HCT116 (cell line): ENCODE measurements at regions not wholly inside any gene's neighbourhood (a gene's known extent, or its start where the extent isn't known, plus 50 kb on each side); places are given as distances from the start of the nearest gene placed in this dataset.

Experiments
- ATAC-seq: fragments of 200-7000 bp; cut with Tn5 transposase; 2 replicates; pipeline ENCODE4 v1.9.1; 2020; ENCODE audit warnings: mild to moderate bottlenecking, moderate library complexity
- BruUV-seq: library from RNA; stranded (reverse); fragments of 400-500 nt; replicated peaks from 2 replicates; lab custom pipeline; 2021; lab: Mats Ljungman, UMichigan
- CTCF ChIA-PET: fragments of 300-600 bp; sonication (Branson Sonifier 250); formaldehyde crosslinking; loops from one replicate; lab custom pipeline; 2021; ENCODE audit warnings: antibody characterized with exemption; lab: Charles Lee
- POLR2A ChIA-PET: fragments of 300-600, 350-600 bp; sonication (Branson Sonifier 250); formaldehyde crosslinking; loops from one replicate; lab custom pipeline; 2021; ENCODE audit warnings: antibody characterized with exemption; lab: Charles Lee
- RAD21 ChIA-PET, 2 experiments: fragments of 300-600 bp; sonication (Branson Sonifier 250); formaldehyde crosslinking; loops; one replicate each; lab custom pipeline; 2023; ENCODE audit warnings: low total read pairs in 2 of 2; ENCODE audit not compliant: uncharacterized antibody in 2 of 2, unreplicated experiment in 2 of 2, low non-redundant PET in 1 of 2; lab: Charles Lee
- DNase-seq: peaks from one replicate; pipeline ENCODE4 v3.0.0-alpha.2; 2010; ENCODE audit warnings: low read depth, low spot score
- H2AFZ ChIP-seq: fragments of 200-600 bp; shearing (Covaris generic), sonication (generic); 2 replicates; pipeline ENCODE4 v1.6.1; 2017; ENCODE audit warnings: low read depth, mixed run types, mixed read lengths, antibody characterized with exemption, low read length; ENCODE audit not compliant: poor library complexity, severe bottlenecking
- H3K27ac ChIP-seq: 2 replicates; pipeline ENCODE4 v1.5.1; 2012; ENCODE audit warnings: low read depth, low read length
- H3K27me3 ChIP-seq: fragments of 200-600 bp; sonication (generic); 2 replicates; pipeline ENCODE4 v1.6.1; 2016; ENCODE audit warnings: mixed run types, low read length, mixed read lengths; ENCODE audit not compliant: insufficient read depth
- H3K36me3 ChIP-seq, 2 experiments: fragments of 200-500 bp in 1 of 2; fragments of 200-600 bp in 1 of 2; sonication (Bioruptor generic) in 1 of 2; sonication (generic) in 1 of 2; 2 replicates each; pipeline versions ENCODE4 v1.5.1 to v1.6.1; 2014 to 2016; ENCODE audit warnings: low read length in 2 of 2, inconsistent platforms in 1 of 2, mixed read lengths in 1 of 2, mixed run types in 1 of 2; ENCODE audit not compliant: insufficient read depth in 2 of 2, control insufficient read depth in 1 of 2
- H3K4me1 ChIP-seq, 2 experiments: fragments of 200-600 bp in 1 of 2; sonication (generic) in 1 of 2; 2 replicates each; pipeline versions ENCODE4 v1.5.1 to v1.6.1; 2012 to 2017; ENCODE audit warnings: low read length in 2 of 2, inconsistent platforms in 1 of 2, mild to moderate bottlenecking in 1 of 2, mixed read lengths in 1 of 2, mixed run types in 1 of 2, moderate library complexity in 1 of 2; ENCODE audit not compliant: insufficient read depth in 2 of 2, control insufficient read depth in 1 of 2
- H3K4me2 ChIP-seq: fragments of 200-600 bp; sonication (generic); 2 replicates; pipeline ENCODE4 v1.6.1; 2017; ENCODE audit warnings: mixed run types, low read length, mixed read lengths
- H3K4me3 ChIP-seq, 2 experiments: fragments of 200-600 bp in 1 of 2; sonication (generic) in 1 of 2; replicated peaks in 1 of 2; 2 replicates each; pipeline ENCODE4 v1.5.1; 2011 to 2016; ENCODE audit warnings: low read length in 2 of 2, control low read depth in 1 of 2, low read depth in 1 of 2, mild to moderate bottlenecking in 1 of 2, mixed read lengths in 1 of 2, mixed run types in 1 of 2
- H3K79me2 ChIP-seq: fragments of 200-600 bp; sonication (generic); 2 replicates; pipeline ENCODE4 v1.6.1; 2017; ENCODE audit warnings: mild to moderate bottlenecking, mixed run types, low read length, moderate library complexity, mixed read lengths; ENCODE audit not compliant: insufficient read depth
- H3K9ac ChIP-seq: fragments of 200-600 bp; sonication (generic); 2 replicates; pipeline ENCODE4 v1.6.1; 2016; ENCODE audit warnings: low read length, mixed read lengths
- H3K9me2 ChIP-seq: fragments of 200-600 bp; sonication (generic), shearing (Covaris generic); 2 replicates; pipeline ENCODE4 v1.6.1; 2017; ENCODE audit warnings: mixed run types, mild to moderate bottlenecking, moderate library complexity; ENCODE audit not compliant: insufficient read depth
- H3K9me3 ChIP-seq, 2 experiments: fragments of 200-500 bp in 1 of 2; fragments of 200-600 bp in 1 of 2; sonication (Bioruptor generic) in 1 of 2; sonication (generic) in 1 of 2; 2 replicates each; pipeline ENCODE4 v1.6.1; 2014 to 2017; ENCODE audit warnings: low read length in 2 of 2, mixed read lengths in 2 of 2, inconsistent platforms in 1 of 2, low read depth in 1 of 2, mild to moderate bottlenecking in 1 of 2, mixed run types in 1 of 2, moderate library complexity in 1 of 2; ENCODE audit not compliant: control insufficient read depth in 1 of 2, insufficient read depth in 1 of 2
- H4K20me1 ChIP-seq: fragments of 200-600 bp; sonication (generic), shearing (Covaris generic); 2 replicates; pipeline ENCODE4 v1.6.1; 2017; ENCODE audit warnings: mixed run types, mild to moderate bottlenecking, moderate library complexity; ENCODE audit not compliant: insufficient read depth
- CBX3 ChIP-seq: IDR thresholded peaks from 2 replicates; pipeline ENCODE4 v1.6.1; 2012; ENCODE audit warnings: low read depth
- CEBPB ChIP-seq: IDR thresholded peaks from 2 replicates; pipeline ENCODE4 v1.6.1; 2012; ENCODE audit warnings: low read depth
- EGR1 ChIP-seq: IDR thresholded peaks from 2 replicates; pipeline ENCODE4 v1.6.1; 2012; ENCODE audit warnings: low read depth
- ELF1 ChIP-seq: IDR thresholded peaks from 2 replicates; pipeline ENCODE4 v1.6.1; 2012; ENCODE audit warnings: low read depth, borderline replicate concordance
- EZH2 ChIP-seq: fragments of 200-600 bp; sonication (generic); IDR thresholded peaks from 2 replicates; pipeline ENCODE4 v1.6.1; 2017; ENCODE audit warnings: antibody characterized with exemption, mixed run types
- EZH2phosphoT487 ChIP-seq: fragments of 200-600 bp; IDR thresholded peaks from 2 replicates; pipeline ENCODE4 v1.6.1; 2018; ENCODE audit warnings: antibody characterized with exemption, borderline replicate concordance
- FOSL1 ChIP-seq: IDR thresholded peaks from 2 replicates; pipeline ENCODE4 v1.6.1; 2012; ENCODE audit warnings: low read depth
- JUND ChIP-seq: IDR thresholded peaks from 2 replicates; pipeline ENCODE4 v1.6.1; 2012
- POLR2AphosphoS5 ChIP-seq: IDR thresholded peaks from 2 replicates; pipeline ENCODE4 v1.6.1; 2011; ENCODE audit warnings: mild to moderate bottlenecking, low read depth, low read length, moderate library complexity
- RAD21 ChIP-seq: IDR thresholded peaks from 2 replicates; pipeline ENCODE4 v1.6.1; 2012; ENCODE audit warnings: low read depth, mild to moderate bottlenecking
- SIN3A ChIP-seq: IDR thresholded peaks from 2 replicates; pipeline ENCODE4 v1.6.1; 2012; ENCODE audit warnings: low read depth
- SP1 ChIP-seq: IDR thresholded peaks from 2 replicates; pipeline ENCODE4 v1.6.1; 2012; ENCODE audit warnings: low read depth
- SRF ChIP-seq: IDR thresholded peaks from 2 replicates; pipeline ENCODE4 v1.6.1; 2012; ENCODE audit warnings: low read depth
- YY1 ChIP-seq: IDR thresholded peaks from 2 replicates; pipeline ENCODE4 v1.6.1; 2011; ENCODE audit warnings: low read length, low read depth, moderate library complexity, mild to moderate bottlenecking; ENCODE audit not compliant: insufficient replicate concordance; ENCODE audit errors: extremely low read depth
- ZFX ChIP-seq: fragments of 450-650 bp; IDR thresholded peaks from 2 replicates; pipeline ENCODE4 v1.6.1; 2017
- ZNF274 ChIP-seq: fragments of 200-500 bp; sonication (Bioruptor generic); IDR thresholded peaks from 2 replicates; pipeline ENCODE4 v1.6.1; 2014; ENCODE audit warnings: mild to moderate bottlenecking, low read depth, low read length, inconsistent platforms
- intact Hi-C: fragments of 100-400 bp; cut with micrococcal nuclease; formaldehyde crosslinking; loops from 2 replicates; pipeline ENCODE4 v1.10.0; 2022
- TF ChIP-seq, protein P1 (sequence below), 3 experiments: fragments of 200-600 bp in 1 of 3; sonication (generic) in 1 of 3; IDR thresholded peaks in 2 of 3; conservative IDR thresholded peaks in 1 of 3; 2 replicates each; pipeline ENCODE4 v1.5.1; 2012 to 2017; ENCODE audit warnings: low read depth in 2 of 3, low read length in 2 of 3, antibody characterized with exemption in 1 of 3, borderline replicate concordance in 1 of 3, control low read depth in 1 of 3, mild to moderate bottlenecking in 1 of 3, mixed read lengths in 1 of 3, mixed run types in 1 of 3, moderate library complexity in 1 of 3; ENCODE audit not compliant: insufficient read depth in 1 of 3
- TF ChIP-seq, protein P2 (sequence below): IDR thresholded peaks from 2 replicates; pipeline ENCODE4 v1.6.1; 2011; ENCODE audit warnings: mild to moderate bottlenecking, low read length, moderate library complexity; ENCODE audit not compliant: insufficient replicate concordance; ENCODE audit errors: extremely low read depth
- TF ChIP-seq, protein P3 (sequence below): IDR thresholded peaks from 2 replicates; pipeline ENCODE4 v1.6.1; 2012

DNA sequence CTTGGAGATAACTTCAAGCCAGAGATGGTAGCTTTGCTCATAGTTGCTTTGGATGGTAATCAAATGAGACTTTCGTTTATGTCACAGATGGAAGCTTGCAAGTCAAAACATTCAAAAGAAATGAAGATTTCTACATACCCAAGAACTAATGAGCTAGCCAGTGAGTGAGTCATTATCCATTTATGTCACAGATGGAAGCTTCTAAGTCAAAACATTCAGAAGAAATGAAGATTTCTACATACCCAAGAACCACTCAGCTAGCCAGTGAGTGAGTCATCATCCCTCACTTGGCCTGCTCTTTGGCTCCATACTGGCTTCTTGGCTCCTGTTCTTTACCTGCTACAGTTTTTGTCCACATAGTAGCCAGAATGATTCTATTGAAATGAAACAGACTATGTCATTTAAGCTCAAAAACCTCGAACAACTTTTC lies 559.8 kb upstream of the CBLB start (continued):
- TF ChIP-seq ELF1 (no peak), CBX3 (no peak), ZFX (no peak), EZH2 (no peak), RAD21 (no peak), SP1 (no peak), SIN3A (no peak), CEBPB (no peak)

DNA sequence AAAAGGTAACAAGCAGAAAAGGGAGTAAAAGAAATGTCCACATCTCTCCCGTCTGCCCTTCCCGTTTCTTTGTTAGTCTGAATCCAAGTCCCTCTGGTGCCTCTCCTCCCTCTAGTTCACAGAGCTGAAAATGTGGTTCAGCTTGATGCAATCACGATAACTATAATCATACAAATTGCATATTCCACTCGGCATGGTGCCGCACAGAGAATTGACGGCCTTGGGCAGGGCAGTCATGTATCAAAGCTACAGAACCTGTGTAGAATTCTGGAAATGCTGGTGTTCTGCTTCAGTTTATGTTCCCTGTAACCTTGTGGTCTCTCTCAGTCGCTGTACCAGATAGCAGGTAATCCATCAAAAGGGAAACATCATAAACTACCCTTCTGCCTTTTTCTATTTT lies 562.9 kb upstream of the CBLB start:
- CTCF ChIA-PET = no interaction called here
- H3K27me3 ChIP-seq = no peaks in the 10 kb centered on the region
- H3K9me3 ChIP-seq = no peaks in the 10 kb centered on the region
- no peak overlapping the region for H3K4me3 ChIP-seq
- H3K36me3 ChIP-seq = no peaks in the 10 kb centered on the region
- no peak overlapping the region for H2AFZ ChIP-seq
- no peaks in the 10 kb centered on the region for H4K20me1 ChIP-seq
- ATAC-seq (no peak), DNase-seq (no peak)
- no peak overlapping the region for H3K9ac ChIP-seq
- no peaks in the 10 kb centered on the region for H3K79me2 ChIP-seq
- RAD21 ChIA-PET = no interaction called here
- intact Hi-C loops = no loop called here
- no peak overlapping the region for H3K27ac ChIP-seq
- POLR2A ChIA-PET = no interaction called here
- H3K4me2 ChIP-seq = no peak overlapping the region
- no TSS peak for BruUV-seq
- H3K4me1 ChIP-seq = peaks cover 0 to 7% of the 10 kb centered on the region in 2 experiments; a peak in 2 of 4 replicates
- no peaks in the 10 kb centered on the region for H3K9me2 ChIP-seq
- TF ChIP-seq SRF (no peak), CBX3 (no peak), EGR1 (no peak), ZNF274 (no peak), FOSL1 (no peak), CEBPB (no peak), YY1 (no peak), JUND (no peak), RAD21 (no peak), EZH2 (no peak), SP1 (no peak), ELF1 (no peak), POLR2AphosphoS5 (no peak), EZH2phosphoT487 (no peak), ZFX (no peak), SIN3A (no peak)
- TF ChIP-seq, protein P1, sequence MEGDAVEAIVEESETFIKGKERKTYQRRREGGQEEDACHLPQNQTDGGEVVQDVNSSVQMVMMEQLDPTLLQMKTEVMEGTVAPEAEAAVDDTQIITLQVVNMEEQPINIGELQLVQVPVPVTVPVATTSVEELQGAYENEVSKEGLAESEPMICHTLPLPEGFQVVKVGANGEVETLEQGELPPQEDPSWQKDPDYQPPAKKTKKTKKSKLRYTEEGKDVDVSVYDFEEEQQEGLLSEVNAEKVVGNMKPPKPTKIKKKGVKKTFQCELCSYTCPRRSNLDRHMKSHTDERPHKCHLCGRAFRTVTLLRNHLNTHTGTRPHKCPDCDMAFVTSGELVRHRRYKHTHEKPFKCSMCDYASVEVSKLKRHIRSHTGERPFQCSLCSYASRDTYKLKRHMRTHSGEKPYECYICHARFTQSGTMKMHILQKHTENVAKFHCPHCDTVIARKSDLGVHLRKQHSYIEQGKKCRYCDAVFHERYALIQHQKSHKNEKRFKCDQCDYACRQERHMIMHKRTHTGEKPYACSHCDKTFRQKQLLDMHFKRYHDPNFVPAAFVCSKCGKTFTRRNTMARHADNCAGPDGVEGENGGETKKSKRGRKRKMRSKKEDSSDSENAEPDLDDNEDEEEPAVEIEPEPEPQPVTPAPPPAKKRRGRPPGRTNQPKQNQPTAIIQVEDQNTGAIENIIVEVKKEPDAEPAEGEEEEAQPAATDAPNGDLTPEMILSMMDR (IDR thresholded peaks at IDR 0.05 in 2 of 3, conservative IDR thresholded peaks at IDR 0.05 in 1 of 3; ENCODE audit: borderline replicate concordance in 1 of 3, insufficient read depth in 1 of 3, low read depth in 2 of 3, low read length in 2 of 3) = no peak
- TF ChIP-seq, protein P2, sequence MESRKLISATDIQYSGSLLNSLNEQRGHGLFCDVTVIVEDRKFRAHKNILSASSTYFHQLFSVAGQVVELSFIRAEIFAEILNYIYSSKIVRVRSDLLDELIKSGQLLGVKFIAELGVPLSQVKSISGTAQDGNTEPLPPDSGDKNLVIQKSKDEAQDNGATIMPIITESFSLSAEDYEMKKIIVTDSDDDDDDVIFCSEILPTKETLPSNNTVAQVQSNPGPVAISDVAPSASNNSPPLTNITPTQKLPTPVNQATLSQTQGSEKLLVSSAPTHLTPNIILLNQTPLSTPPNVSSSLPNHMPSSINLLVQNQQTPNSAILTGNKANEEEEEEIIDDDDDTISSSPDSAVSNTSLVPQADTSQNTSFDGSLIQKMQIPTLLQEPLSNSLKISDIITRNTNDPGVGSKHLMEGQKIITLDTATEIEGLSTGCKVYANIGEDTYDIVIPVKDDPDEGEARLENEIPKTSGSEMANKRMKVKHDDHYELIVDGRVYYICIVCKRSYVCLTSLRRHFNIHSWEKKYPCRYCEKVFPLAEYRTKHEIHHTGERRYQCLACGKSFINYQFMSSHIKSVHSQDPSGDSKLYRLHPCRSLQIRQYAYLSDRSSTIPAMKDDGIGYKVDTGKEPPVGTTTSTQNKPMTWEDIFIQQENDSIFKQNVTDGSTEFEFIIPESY = no peak
- TF ChIP-seq, protein P3, sequence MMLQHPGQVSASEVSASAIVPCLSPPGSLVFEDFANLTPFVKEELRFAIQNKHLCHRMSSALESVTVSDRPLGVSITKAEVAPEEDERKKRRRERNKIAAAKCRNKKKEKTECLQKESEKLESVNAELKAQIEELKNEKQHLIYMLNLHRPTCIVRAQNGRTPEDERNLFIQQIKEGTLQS = no peak
